HL-60 (cell line): ENCODE measurements at regions not wholly inside any gene's neighbourhood (a gene's known extent, or its start where the extent isn't known, plus 50 kb on each side); places are given as distances from the start of the nearest gene placed in this dataset.

Experiments used
- GABPA ChIP-seq: IDR thresholded peaks from 2 replicates; pipeline ENCODE4 v1.6.1; 2012; ENCODE audit warnings: low read depth
- POLR2AphosphoS5 ChIP-seq: IDR thresholded peaks from 2 replicates; pipeline ENCODE4 v1.6.1; 2012; ENCODE audit warnings: low read depth
- TF ChIP-seq, protein P1 (sequence below): IDR thresholded peaks from one replicate; pipeline ENCODE4 v1.5.1; 2011; ENCODE audit warnings: low read length, control low read depth, inconsistent platforms; ENCODE audit not compliant: insufficient read depth
- TF ChIP-seq, protein P2 (sequence below): IDR thresholded peaks from 2 replicates; pipeline ENCODE4 v1.6.1; 2012; ENCODE audit warnings: low read depth; ENCODE audit not compliant: insufficient replicate concordance

DNA sequence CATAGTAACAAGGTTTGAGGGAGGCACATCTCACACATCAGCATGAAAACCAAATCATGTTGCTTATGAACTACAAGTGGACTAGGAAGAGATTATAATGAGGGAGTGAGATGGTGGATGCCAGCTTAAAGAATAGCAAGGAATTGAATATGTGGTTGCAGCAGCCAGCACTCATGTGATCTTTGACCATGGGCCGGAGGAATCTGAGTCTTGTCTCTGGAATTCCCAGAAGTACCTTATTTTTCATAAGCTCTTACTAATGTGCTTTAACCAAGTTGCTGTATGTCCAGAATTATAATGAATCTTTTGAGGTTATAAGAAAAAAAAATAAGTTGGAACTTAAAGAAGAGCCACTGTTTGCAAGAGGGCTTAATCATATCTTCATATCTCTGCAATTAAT is 97.0 kb downstream of the DISP1 start:
- TF ChIP-seq, protein P1, sequence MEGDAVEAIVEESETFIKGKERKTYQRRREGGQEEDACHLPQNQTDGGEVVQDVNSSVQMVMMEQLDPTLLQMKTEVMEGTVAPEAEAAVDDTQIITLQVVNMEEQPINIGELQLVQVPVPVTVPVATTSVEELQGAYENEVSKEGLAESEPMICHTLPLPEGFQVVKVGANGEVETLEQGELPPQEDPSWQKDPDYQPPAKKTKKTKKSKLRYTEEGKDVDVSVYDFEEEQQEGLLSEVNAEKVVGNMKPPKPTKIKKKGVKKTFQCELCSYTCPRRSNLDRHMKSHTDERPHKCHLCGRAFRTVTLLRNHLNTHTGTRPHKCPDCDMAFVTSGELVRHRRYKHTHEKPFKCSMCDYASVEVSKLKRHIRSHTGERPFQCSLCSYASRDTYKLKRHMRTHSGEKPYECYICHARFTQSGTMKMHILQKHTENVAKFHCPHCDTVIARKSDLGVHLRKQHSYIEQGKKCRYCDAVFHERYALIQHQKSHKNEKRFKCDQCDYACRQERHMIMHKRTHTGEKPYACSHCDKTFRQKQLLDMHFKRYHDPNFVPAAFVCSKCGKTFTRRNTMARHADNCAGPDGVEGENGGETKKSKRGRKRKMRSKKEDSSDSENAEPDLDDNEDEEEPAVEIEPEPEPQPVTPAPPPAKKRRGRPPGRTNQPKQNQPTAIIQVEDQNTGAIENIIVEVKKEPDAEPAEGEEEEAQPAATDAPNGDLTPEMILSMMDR: no peak
- TF ChIP-seq, protein P2, sequence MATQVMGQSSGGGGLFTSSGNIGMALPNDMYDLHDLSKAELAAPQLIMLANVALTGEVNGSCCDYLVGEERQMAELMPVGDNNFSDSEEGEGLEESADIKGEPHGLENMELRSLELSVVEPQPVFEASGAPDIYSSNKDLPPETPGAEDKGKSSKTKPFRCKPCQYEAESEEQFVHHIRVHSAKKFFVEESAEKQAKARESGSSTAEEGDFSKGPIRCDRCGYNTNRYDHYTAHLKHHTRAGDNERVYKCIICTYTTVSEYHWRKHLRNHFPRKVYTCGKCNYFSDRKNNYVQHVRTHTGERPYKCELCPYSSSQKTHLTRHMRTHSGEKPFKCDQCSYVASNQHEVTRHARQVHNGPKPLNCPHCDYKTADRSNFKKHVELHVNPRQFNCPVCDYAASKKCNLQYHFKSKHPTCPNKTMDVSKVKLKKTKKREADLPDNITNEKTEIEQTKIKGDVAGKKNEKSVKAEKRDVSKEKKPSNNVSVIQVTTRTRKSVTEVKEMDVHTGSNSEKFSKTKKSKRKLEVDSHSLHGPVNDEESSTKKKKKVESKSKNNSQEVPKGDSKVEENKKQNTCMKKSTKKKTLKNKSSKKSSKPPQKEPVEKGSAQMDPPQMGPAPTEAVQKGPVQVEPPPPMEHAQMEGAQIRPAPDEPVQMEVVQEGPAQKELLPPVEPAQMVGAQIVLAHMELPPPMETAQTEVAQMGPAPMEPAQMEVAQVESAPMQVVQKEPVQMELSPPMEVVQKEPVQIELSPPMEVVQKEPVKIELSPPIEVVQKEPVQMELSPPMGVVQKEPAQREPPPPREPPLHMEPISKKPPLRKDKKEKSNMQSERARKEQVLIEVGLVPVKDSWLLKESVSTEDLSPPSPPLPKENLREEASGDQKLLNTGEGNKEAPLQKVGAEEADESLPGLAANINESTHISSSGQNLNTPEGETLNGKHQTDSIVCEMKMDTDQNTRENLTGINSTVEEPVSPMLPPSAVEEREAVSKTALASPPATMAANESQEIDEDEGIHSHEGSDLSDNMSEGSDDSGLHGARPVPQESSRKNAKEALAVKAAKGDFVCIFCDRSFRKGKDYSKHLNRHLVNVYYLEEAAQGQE: no peak
- TF ChIP-seq POLR2AphosphoS5 (no peak), GABPA (no peak)
